Nephron progenitor cell (in vitro differentiated cells): ENCODE measurements at regions not wholly inside any gene's neighbourhood (a gene's known extent, or its start where the extent isn't known, plus 50 kb on each side); places are given as distances from the start of the nearest gene placed in this dataset.

ENCODE experiments used
- DNase-seq: peaks from one replicate; pipeline ENCODE4 v3.0.0; 2021
- H3K27ac Mint-ChIP-seq: 2 replicates; pipeline ENCODE4 v1.8.0; 2021; ENCODE audit warnings: mild to moderate bottlenecking, moderate library complexity, mixed read lengths
- H3K27me3 Mint-ChIP-seq: 2 replicates; pipeline ENCODE4 v1.8.0; 2021; ENCODE audit warnings: mild to moderate bottlenecking, low read depth, mixed read lengths; ENCODE audit not compliant: poor library complexity
- H3K36me3 Mint-ChIP-seq: 2 replicates; pipeline ENCODE4 v1.8.0; 2021; ENCODE audit warnings: low read depth, mixed read lengths
- H3K4me1 Mint-ChIP-seq: 2 replicates; pipeline ENCODE4 v1.8.0; 2021; ENCODE audit warnings: mixed read lengths
- H3K4me3 Mint-ChIP-seq: 2 replicates; pipeline ENCODE4 v1.8.0; 2021; ENCODE audit warnings: mild to moderate bottlenecking, moderate library complexity, mixed read lengths
- H3K9me3 Mint-ChIP-seq: 2 replicates; pipeline ENCODE4 v1.8.0; 2021; ENCODE audit warnings: mild to moderate bottlenecking, moderate library complexity, mixed read lengths
- TF ChIP-seq, protein P1 (sequence below): fragments of 200-600 bp; sonication (generic); IDR thresholded peaks from 2 replicates; pipeline ENCODE4 v1.5.0; 2021; ENCODE audit warnings: antibody characterized with exemption

- Mint-ChIP-seq H3K9me3 (peaks cover 15% of the 10 kb centered on the region), H3K36me3 (no peaks in the 10 kb centered on the region), H3K27me3 (no peaks in the 10 kb centered on the region), H3K4me1 (no peaks in the 10 kb centered on the region), H3K27ac (no peak overlapping the region), H3K4me3 (no peak overlapping the region)
- no peak for DNase-seq
- TF ChIP-seq, protein P1, sequence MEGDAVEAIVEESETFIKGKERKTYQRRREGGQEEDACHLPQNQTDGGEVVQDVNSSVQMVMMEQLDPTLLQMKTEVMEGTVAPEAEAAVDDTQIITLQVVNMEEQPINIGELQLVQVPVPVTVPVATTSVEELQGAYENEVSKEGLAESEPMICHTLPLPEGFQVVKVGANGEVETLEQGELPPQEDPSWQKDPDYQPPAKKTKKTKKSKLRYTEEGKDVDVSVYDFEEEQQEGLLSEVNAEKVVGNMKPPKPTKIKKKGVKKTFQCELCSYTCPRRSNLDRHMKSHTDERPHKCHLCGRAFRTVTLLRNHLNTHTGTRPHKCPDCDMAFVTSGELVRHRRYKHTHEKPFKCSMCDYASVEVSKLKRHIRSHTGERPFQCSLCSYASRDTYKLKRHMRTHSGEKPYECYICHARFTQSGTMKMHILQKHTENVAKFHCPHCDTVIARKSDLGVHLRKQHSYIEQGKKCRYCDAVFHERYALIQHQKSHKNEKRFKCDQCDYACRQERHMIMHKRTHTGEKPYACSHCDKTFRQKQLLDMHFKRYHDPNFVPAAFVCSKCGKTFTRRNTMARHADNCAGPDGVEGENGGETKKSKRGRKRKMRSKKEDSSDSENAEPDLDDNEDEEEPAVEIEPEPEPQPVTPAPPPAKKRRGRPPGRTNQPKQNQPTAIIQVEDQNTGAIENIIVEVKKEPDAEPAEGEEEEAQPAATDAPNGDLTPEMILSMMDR = no peak
Observed at GRCh38 chr1:238767321-238767720, 619.0 kb upstream of the CHRM3 start.

DNA sequence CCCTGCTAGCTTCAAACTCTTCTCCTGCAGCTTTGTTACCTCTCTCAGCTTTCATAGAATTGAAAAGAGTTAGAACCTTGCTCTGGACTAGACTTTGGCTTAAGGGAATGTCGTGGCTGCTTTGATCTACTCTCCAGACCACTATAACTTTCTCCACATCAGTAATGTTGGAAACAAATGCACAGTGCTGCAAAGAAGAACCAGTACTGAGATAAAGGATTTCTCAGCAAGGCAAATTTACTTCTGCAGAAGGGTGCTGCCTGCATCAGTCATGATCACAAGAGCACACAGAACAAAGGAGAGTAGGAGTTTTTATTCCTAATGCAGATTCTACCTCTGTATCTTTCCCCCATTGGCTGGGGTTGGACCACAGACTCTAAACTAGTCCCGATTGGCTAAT is 621.6 kb upstream of the CHRM3 start:
- no peak for DNase-seq
- TF ChIP-seq, protein P1 = no peak
- no peaks in the 10 kb centered on the region for H3K27me3 Mint-ChIP-seq
- peaks cover 15% of the 10 kb centered on the region for H3K9me3 Mint-ChIP-seq
- no peak overlapping the region for H3K27ac Mint-ChIP-seq
- H3K36me3 Mint-ChIP-seq = no peaks in the 10 kb centered on the region
- H3K4me3 Mint-ChIP-seq = no peak overlapping the region
- no peaks in the 10 kb centered on the region for H3K4me1 Mint-ChIP-seq

DNA sequence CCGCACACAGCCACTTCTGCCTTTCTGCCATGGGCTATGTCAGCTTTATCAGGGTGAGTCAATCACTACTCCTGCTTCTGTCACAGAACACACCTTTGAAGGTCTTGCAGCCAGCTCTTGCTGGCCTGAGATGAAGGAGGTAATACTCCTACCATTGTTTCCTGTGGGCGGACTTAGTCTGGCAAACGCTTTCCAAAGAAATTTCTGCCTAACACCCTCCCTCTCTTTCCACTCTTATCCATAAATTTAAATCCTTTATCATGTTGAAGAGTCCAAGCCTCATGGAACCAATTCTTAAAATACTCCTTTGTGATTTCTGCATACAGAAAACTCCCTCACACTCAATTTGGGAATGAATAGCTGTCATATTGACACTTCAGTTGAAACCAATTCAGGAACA is 633.1 kb upstream of the CHRM3 start:
- no peaks in the 10 kb centered on the region for H3K27me3 Mint-ChIP-seq
- no peak overlapping the region for H3K4me3 Mint-ChIP-seq
- H3K36me3 Mint-ChIP-seq = no peaks in the 10 kb centered on the region
- TF ChIP-seq, protein P1 = no peak
- H3K27ac Mint-ChIP-seq = no peak overlapping the region
- no peaks in the 10 kb centered on the region for H3K9me3 Mint-ChIP-seq
- H3K4me1 Mint-ChIP-seq = no peaks in the 10 kb centered on the region
- DNase-seq = no peak

DNA sequence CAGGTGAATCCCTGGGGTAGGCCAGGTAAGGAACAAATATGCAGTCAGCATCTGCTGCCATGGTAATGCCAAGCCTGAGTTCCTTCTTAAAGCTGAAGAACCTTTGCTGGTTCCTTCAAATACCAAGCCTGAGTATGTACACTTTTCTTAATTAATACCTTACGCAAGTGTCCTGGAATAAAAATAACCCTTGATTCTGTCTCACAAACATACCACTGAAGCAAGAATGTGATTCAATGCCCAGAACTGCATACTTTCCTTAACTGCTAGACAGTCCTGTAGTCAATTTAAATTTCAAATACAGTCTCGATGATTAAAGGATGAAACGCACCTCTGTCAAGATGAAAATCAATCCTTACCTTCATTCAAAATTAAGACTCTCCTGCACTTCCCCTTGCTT is 634.0 kb upstream of the CHRM3 start:
- Mint-ChIP-seq H3K27ac (no peak overlapping the region), H3K36me3 (no peaks in the 10 kb centered on the region), H3K9me3 (peaks cover under 1% of the 10 kb centered on the region), H3K27me3 (no peaks in the 10 kb centered on the region), H3K4me3 (no peak overlapping the region), H3K4me1 (no peaks in the 10 kb centered on the region)
- DNase-seq = no peak
- TF ChIP-seq, protein P1 = no peak

DNA sequence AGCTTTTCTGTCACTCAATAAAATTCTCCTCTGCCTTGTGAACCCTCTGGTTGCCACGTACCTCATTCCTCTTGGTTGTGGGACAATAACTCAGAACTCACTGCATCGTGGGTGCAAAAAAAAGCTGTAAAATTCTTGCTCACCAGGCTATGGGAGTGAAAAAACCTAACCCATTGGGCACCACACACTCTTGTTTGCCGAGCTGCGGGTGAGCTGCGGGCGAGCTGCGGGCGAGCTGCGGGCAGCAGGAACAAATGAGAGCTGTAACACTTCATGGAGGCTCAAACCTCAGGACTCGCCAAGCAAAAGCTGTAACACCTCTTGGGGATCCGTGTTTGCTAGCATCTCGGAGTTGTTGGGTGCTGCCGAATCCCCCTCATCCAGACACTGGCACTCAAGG is 641.3 kb upstream of the CHRM3 start:
- H3K4me1 Mint-ChIP-seq = no peaks in the 10 kb centered on the region
- TF ChIP-seq, protein P1 = no peak
- H3K4me3 Mint-ChIP-seq = no peak overlapping the region
- H3K27ac Mint-ChIP-seq = no peak overlapping the region
- H3K27me3 Mint-ChIP-seq = no peaks in the 10 kb centered on the region
- no peak for DNase-seq
- H3K9me3 Mint-ChIP-seq = peaks cover 18% of the 10 kb centered on the region
- H3K36me3 Mint-ChIP-seq = no peaks in the 10 kb centered on the region

DNA sequence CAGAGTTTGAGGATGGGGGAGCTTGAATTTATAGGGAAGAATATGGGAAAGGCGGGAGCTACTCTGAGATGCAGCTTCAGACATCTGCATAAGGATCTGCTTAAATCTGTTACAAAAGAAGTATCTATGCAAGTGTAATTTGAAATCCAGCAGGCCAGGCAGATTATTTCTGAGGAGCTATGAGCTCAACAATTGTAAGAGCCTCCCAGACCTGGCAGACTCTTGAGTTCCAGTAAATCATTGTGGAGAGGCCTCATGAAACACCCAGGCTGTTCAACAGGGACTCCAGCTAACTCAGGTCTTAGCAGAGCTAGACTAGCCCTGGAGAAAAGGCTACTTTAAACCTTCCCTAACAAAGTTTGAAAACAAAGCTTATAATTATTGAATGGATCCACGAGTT is 647.5 kb upstream of the CHRM3 start:
- TF ChIP-seq, protein P1 = no peak
- Mint-ChIP-seq H3K4me3 (no peak overlapping the region), H3K27me3 (no peaks in the 10 kb centered on the region), H3K27ac (no peak overlapping the region), H3K4me1 (peaks cover 8% of the 10 kb centered on the region), H3K36me3 (no peaks in the 10 kb centered on the region), H3K9me3 (no peaks in the 10 kb centered on the region)
- DNase-seq = peak; percentile 5
